ENCODE measurements at regions not wholly inside any gene's neighbourhood (a gene's known extent, or its start where the extent isn't known, plus 50 kb on each side); places are given as distances from the start of the nearest gene placed in this dataset.

DNA sequence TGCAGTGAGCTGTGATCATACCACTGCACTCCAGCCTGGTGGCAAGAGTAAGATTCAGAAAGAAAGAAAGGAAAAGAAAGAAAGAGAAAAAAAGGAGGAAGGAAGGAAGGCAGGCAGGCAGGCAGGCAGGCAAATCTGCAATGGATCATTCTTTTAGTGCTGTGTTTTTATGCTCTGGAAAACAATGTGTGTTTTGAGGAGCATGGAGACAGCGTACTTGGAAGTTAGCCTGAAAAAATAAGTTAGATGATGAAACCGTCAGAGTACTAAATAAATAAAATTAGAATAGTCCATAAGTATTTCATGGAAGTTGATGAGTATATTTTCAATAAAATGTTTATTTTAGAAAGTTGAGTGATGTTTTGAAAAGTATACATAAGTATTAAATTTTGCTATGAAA is 366.4 kb upstream of the CDH20 start:
- TF ChIP-seq RFX1 (IDR thresholded peaks at IDR 0.05): no peak
- TF ChIP-seq, protein P1, sequence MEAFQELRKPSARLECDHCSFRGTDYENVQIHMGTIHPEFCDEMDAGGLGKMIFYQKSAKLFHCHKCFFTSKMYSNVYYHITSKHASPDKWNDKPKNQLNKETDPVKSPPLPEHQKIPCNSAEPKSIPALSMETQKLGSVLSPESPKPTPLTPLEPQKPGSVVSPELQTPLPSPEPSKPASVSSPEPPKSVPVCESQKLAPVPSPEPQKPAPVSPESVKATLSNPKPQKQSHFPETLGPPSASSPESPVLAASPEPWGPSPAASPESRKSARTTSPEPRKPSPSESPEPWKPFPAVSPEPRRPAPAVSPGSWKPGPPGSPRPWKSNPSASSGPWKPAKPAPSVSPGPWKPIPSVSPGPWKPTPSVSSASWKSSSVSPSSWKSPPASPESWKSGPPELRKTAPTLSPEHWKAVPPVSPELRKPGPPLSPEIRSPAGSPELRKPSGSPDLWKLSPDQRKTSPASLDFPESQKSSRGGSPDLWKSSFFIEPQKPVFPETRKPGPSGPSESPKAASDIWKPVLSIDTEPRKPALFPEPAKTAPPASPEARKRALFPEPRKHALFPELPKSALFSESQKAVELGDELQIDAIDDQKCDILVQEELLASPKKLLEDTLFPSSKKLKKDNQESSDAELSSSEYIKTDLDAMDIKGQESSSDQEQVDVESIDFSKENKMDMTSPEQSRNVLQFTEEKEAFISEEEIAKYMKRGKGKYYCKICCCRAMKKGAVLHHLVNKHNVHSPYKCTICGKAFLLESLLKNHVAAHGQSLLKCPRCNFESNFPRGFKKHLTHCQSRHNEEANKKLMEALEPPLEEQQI (IDR thresholded peaks at IDR 0.05): no peak
- TF ChIP-seq TGIF2 (CRISPR knock-in tag; IDR thresholded peaks at IDR 0.05): no peak
- no peak for TF ChIP-seq TCF7 (IDR thresholded peaks at IDR 0.05; ENCODE audit: borderline replicate concordance)
- no peak for TF ChIP-seq EZH2 (IDR thresholded peaks at IDR 0.05; ENCODE audit: borderline replicate concordance, low read depth, low read length)
- TF ChIP-seq, protein P2, sequence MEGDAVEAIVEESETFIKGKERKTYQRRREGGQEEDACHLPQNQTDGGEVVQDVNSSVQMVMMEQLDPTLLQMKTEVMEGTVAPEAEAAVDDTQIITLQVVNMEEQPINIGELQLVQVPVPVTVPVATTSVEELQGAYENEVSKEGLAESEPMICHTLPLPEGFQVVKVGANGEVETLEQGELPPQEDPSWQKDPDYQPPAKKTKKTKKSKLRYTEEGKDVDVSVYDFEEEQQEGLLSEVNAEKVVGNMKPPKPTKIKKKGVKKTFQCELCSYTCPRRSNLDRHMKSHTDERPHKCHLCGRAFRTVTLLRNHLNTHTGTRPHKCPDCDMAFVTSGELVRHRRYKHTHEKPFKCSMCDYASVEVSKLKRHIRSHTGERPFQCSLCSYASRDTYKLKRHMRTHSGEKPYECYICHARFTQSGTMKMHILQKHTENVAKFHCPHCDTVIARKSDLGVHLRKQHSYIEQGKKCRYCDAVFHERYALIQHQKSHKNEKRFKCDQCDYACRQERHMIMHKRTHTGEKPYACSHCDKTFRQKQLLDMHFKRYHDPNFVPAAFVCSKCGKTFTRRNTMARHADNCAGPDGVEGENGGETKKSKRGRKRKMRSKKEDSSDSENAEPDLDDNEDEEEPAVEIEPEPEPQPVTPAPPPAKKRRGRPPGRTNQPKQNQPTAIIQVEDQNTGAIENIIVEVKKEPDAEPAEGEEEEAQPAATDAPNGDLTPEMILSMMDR (IDR thresholded peaks at IDR 0.05 in 2 of 3, conservative IDR thresholded peaks at IDR 0.05 in 1 of 3; ENCODE audit: insufficient read depth in 2 of 3, low read depth in 1 of 3, low read length in 3 of 3): no peak
- no peak for TF ChIP-seq ZC3H11A (IDR thresholded peaks at IDR 0.05; ENCODE audit: low read depth, low read length)
- TF ChIP-seq, protein P3, sequence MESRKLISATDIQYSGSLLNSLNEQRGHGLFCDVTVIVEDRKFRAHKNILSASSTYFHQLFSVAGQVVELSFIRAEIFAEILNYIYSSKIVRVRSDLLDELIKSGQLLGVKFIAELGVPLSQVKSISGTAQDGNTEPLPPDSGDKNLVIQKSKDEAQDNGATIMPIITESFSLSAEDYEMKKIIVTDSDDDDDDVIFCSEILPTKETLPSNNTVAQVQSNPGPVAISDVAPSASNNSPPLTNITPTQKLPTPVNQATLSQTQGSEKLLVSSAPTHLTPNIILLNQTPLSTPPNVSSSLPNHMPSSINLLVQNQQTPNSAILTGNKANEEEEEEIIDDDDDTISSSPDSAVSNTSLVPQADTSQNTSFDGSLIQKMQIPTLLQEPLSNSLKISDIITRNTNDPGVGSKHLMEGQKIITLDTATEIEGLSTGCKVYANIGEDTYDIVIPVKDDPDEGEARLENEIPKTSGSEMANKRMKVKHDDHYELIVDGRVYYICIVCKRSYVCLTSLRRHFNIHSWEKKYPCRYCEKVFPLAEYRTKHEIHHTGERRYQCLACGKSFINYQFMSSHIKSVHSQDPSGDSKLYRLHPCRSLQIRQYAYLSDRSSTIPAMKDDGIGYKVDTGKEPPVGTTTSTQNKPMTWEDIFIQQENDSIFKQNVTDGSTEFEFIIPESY (CRISPR knock-in tag; IDR thresholded peaks at IDR 0.05): no peak
- no peak for TF ChIP-seq CEBPG (CRISPR knock-in tag; IDR thresholded peaks at IDR 0.05)
- no peak for TF ChIP-seq CEBPG (tag; conservative IDR thresholded peaks at IDR 0.05 in 1 of 2, IDR thresholded peaks at IDR 0.05 in 1 of 2)
- TF ChIP-seq CHD1 (IDR thresholded peaks at IDR 0.05; ENCODE audit: low read length): no peak
- TF ChIP-seq ZNF197 (CRISPR knock-in tag; IDR thresholded peaks at IDR 0.05; ENCODE audit: low read depth): no peak
- TF ChIP-seq, protein P4, sequence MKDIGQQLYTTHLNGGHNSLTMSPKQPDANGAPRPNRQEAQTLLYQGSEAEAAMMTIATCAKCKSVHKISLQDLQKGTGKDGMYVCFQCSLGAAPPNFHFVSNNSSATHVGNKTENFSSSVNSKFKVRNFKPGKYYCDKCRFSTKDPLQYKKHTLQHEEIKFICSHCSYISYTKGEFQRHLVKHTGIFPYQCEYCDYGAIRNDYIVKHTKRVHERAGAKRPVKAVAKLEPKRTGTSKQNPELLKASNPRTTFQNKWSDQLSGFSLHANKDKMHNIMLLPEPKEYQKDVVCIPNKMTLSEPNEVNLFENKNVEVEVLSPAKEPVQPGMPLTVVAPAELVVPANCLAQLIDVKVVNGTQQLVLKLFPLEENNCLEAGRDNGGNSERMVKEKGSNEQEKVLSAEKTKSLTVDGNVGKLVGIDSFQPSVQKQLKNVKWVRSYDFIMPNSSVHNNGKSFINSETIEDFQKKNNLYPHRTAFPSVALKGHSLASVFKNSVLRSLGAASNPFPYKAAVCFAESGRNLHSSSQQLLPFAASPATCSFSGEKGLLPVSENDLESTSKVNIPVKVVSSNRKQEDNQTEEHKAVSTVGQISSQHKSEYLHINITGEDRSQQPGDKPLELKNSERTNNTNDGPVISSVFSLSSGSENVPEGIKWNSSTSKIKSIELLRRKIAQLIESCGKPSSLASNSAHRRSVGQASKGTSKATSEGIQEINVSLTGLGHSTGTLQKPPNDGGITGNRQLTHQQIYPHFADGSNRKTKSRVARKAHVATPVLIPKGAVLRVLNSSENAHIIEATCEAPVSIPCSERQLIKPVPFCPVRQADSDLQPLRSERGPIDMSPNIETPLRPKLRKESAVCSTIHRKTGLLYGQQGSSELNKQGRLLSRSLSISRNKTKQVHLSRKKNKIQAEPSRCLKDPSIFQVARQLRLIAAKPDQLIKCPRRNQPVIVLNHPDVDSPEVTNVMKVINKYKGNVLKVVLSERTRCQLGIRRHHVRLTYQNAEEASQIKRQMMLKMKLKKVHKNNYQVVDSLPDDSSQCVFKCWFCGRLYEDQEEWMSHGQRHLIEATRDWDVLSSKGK (CRISPR knock-in tag; IDR thresholded peaks at IDR 0.05): no peak
